Thymus (tissue), 11 donors: ENCODE measurements at regions not wholly inside any gene's neighbourhood (a gene's known extent, or its start where the extent isn't known, plus 50 kb on each side); places are given as distances from the start of the nearest gene placed in this dataset.

Experiments
- DNase-seq, 9 donors: peaks; one replicate each; pipeline ENCODE4 v3.0.0-alpha.2; 2013; ENCODE audit warnings: low spot score in 9 of 9, low read depth in 6 of 9, missing footprints in 1 of 9
- H3K27ac ChIP-seq, 2 donors: one replicate each; pipeline ENCODE4 v1.5.1; 2013; ENCODE audit warnings: control low read depth in 1 of 2, low read depth in 1 of 2, low read length in 1 of 2, mild to moderate bottlenecking in 1 of 2, moderate library complexity in 1 of 2
- H3K27me3 ChIP-seq, 2 donors: one replicate each; pipeline ENCODE4 v1.5.1; 2013; ENCODE audit warnings: low read length in 1 of 2; ENCODE audit not compliant: control insufficient read depth in 2 of 2, insufficient read depth in 1 of 2
- H3K36me3 ChIP-seq, 2 donors: one replicate each; pipeline ENCODE4 v1.5.1; 2013; ENCODE audit warnings: low read length in 1 of 2, mild to moderate bottlenecking in 1 of 2, moderate library complexity in 1 of 2; ENCODE audit not compliant: control insufficient read depth in 2 of 2, insufficient read depth in 2 of 2
- H3K4me1 ChIP-seq, 2 donors: one replicate each; pipeline ENCODE4 v1.5.1; 2013; ENCODE audit warnings: low read length in 2 of 2; ENCODE audit not compliant: control insufficient read depth in 2 of 2, insufficient read depth in 2 of 2
- H3K4me3 ChIP-seq, 2 donors: one replicate each; pipeline ENCODE4 v1.5.1; 2013; ENCODE audit warnings: low read length in 2 of 2, control low read depth in 1 of 2, mild to moderate bottlenecking in 1 of 2
- H3K9me3 ChIP-seq, 2 donors: one replicate each; pipeline ENCODE4 v1.5.1; 2013; ENCODE audit warnings: low read length in 1 of 2, mild to moderate bottlenecking in 1 of 2; ENCODE audit not compliant: control insufficient read depth in 2 of 2, insufficient read depth in 1 of 2
- WGBS: extraction: QIAGEN DNeasy Blood & Tissue Kit; methylation state at CpG from one replicate; pipeline ENCODE4 v1.1.7; 2013; 5-methylcytosine and 5-hydroxymethylcytosine counted together
- donor health status: healthy.

- WGBS: 93% methylated on average over 2 of the region's 2 CpGs
- H3K27me3 ChIP-seq: no peaks in the 10 kb centered on the region
- H3K4me3 ChIP-seq: no peak overlapping the region
- no peak for DNase-seq
- no peaks in the 10 kb centered on the region for H3K4me1 ChIP-seq
- H3K27ac ChIP-seq: no peak overlapping the region
- H3K36me3 ChIP-seq: no peaks in the 10 kb centered on the region
- H3K9me3 ChIP-seq: no peaks in the 10 kb centered on the region
Observed at GRCh38 chr4:58935332-58935731, 1825.1 kb upstream of the IGFBP7 start.

- Histone ChIP-seq H3K27me3 (no peaks in the 10 kb centered on the region), H3K4me3 (no peak overlapping the region), H3K27ac (no peak overlapping the region), H3K9me3 (no peaks in the 10 kb centered on the region), H3K36me3 (no peaks in the 10 kb centered on the region), H3K4me1 (no peaks in the 10 kb centered on the region)
- DNase-seq: no peak
- WGBS: 91% methylated on average over 1 of the region's 1 CpG
Observed at GRCh38 chr4:58936436-58936835, 1826.3 kb upstream of the IGFBP7 start.

DNA sequence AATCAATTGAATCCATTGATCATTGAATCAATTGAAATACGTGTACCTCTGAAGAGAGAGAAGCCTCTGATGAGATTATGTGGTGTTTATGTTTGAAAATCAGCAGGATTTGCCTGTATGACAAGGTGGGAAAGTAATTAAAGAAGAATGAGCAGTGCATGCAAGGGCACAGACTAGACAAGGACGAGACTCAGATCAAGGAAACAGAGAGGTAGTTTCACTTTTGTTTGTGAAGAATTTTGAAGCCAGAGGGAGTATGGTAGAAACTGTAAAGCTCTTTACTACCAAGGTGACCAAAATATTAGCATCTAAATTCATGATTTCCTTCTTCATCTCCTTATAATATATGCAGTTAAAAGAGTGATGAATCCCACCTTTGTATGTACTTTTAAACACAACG lies 1830.0 kb upstream of the IGFBP7 start:
- WGBS: 79% methylated on average over 3 of the region's 3 CpGs
- Histone ChIP-seq H3K27ac (no peak overlapping the region), H3K9me3 (no peaks in the 10 kb centered on the region), H3K4me1 (no peaks in the 10 kb centered on the region), H3K36me3 (no peaks in the 10 kb centered on the region), H3K27me3 (no peaks in the 10 kb centered on the region), H3K4me3 (no peak overlapping the region)
- DNase-seq: no peak

DNA sequence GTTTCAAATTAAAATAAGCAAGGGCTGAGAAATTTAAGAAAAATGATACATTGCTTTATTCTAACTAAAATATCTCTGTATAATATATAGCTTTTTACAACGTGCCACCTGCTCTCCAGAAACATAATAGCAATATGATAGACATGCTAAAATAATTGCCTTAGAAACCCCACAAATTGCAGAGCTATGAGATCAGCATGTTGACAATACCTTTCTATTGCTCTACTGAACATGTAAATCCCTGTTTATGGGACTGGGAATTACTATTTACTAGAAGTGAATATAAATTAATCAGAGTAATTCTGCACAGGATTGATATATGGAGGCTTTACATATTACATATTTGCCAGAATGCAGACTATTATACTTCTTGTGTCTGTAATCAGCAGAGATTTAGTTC lies 1831.1 kb upstream of the IGFBP7 start:
- Histone ChIP-seq H3K9me3 (no peaks in the 10 kb centered on the region), H3K4me3 (no peak overlapping the region), H3K36me3 (no peaks in the 10 kb centered on the region), H3K27ac (no peak overlapping the region), H3K4me1 (no peaks in the 10 kb centered on the region), H3K27me3 (no peaks in the 10 kb centered on the region)
- 80% methylated on average over 1 of the region's 1 CpG for WGBS
- DNase-seq: no peak

DNA sequence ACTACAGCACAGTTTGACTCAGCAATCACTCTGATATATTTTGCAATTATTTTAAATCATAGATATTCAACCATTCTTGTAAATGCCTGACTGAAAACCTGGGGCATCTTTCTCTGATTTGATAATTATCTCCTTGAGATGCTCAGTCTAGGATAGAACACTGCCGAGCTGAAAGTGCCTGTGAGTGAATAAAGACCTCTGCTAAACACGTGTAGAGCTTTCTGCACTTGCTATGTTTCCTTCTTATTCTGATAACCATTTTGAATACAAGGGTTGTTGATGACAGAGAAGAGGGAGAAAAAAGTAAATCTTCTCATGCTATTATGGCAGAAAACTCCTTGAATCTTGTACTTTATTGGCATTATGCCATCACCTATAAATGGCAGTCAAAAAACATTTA lies 1843.4 kb upstream of the IGFBP7 start:
- Histone ChIP-seq H3K4me1 (no peaks in the 10 kb centered on the region), H3K9me3 (no peaks in the 10 kb centered on the region), H3K4me3 (no peak overlapping the region), H3K36me3 (no peaks in the 10 kb centered on the region), H3K27ac (no peak overlapping the region), H3K27me3 (no peaks in the 10 kb centered on the region)
- WGBS: 73% methylated on average over 2 of the region's 2 CpGs
- DNase-seq: no peak

- WGBS: 87% methylated on average over 4 of the region's 4 CpGs
- H3K4me3 ChIP-seq: no peak overlapping the region
- no peaks in the 10 kb centered on the region for H3K4me1 ChIP-seq
- no peak overlapping the region for H3K27ac ChIP-seq
- H3K9me3 ChIP-seq: no peaks in the 10 kb centered on the region
- H3K36me3 ChIP-seq: no peaks in the 10 kb centered on the region
- no peak for DNase-seq
- no peaks in the 10 kb centered on the region for H3K27me3 ChIP-seq
Observed at GRCh38 chr4:58957711-58958110, 1847.5 kb upstream of the IGFBP7 start.

- Histone ChIP-seq H3K4me3 (no peak overlapping the region), H3K36me3 (no peaks in the 10 kb centered on the region), H3K9me3 (no peaks in the 10 kb centered on the region), H3K4me1 (no peaks in the 10 kb centered on the region), H3K27ac (no peak overlapping the region), H3K27me3 (no peaks in the 10 kb centered on the region)
- no peak for DNase-seq
- WGBS: 90% methylated on average over 2 of the region's 2 CpGs
Observed at GRCh38 chr4:58961283-58961682, 1851.1 kb upstream of the IGFBP7 start.

DNA sequence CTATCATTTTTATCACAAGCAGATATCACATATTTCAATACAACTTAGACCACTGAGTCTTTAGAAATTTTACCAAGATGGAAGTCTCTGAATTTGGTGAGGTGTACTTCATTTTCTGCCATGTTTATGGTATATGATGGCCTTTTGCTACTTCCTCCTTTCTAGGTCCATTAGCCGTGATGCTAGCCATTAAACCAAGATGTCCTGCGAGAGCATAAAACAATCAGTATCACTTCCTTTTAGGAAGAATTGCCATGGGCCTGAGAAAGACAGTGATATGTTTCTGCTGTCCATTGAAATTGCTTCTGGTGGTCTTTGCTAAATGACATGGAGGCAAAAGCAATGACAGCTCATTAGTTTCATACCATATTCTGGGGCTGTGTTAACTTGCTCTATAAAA lies 1851.7 kb upstream of the IGFBP7 start:
- Histone ChIP-seq H3K9me3 (no peaks in the 10 kb centered on the region), H3K27ac (no peak overlapping the region), H3K4me3 (no peak overlapping the region), H3K36me3 (no peaks in the 10 kb centered on the region), H3K27me3 (no peaks in the 10 kb centered on the region), H3K4me1 (no peaks in the 10 kb centered on the region)
- no peak for DNase-seq
- 67% methylated on average over 2 of the region's 2 CpGs for WGBS

GRCh38 chr4:58962424-58962823 lies 1852.2 kb upstream of the IGFBP7 start:
- no peak for DNase-seq
- H3K4me3 ChIP-seq: no peak overlapping the region
- no peaks in the 10 kb centered on the region for H3K9me3 ChIP-seq
- H3K27me3 ChIP-seq: no peaks in the 10 kb centered on the region
- H3K36me3 ChIP-seq: no peaks in the 10 kb centered on the region
- H3K27ac ChIP-seq: no peak overlapping the region
- H3K4me1 ChIP-seq: no peaks in the 10 kb centered on the region

GRCh38 chr4:58981828-58982227 lies 1871.6 kb upstream of the IGFBP7 start:
- Histone ChIP-seq H3K4me1 (no peaks in the 10 kb centered on the region), H3K36me3 (no peaks in the 10 kb centered on the region), H3K27me3 (no peaks in the 10 kb centered on the region), H3K9me3 (no peaks in the 10 kb centered on the region), H3K4me3 (no peak overlapping the region), H3K27ac (no peak overlapping the region)
- 0% methylated on average over 1 of the region's 1 CpG for WGBS
- no peak for DNase-seq
